Urothelium cell line (cell line): ENCODE measurements at regions not wholly inside any gene's neighbourhood (a gene's known extent, or its start where the extent isn't known, plus 50 kb on each side); places are given as distances from the start of the nearest gene placed in this dataset.

Experiments used
- DNase-seq: peaks from one replicate; pipeline ENCODE4 v3.0.0; 2011; ENCODE audit warnings: low spot score, mixed read lengths
- FAIRE-seq: peaks from 2 replicates; lab custom pipeline; 2011; peaks lifted over from hg19 to GRCh38; lab: Jason Lieb, UNC

- no peak for FAIRE-seq
- DNase-seq, result no peak
Measured at GRCh38 chr4:111537165-111537564, 608.1 kb upstream of the FAM241A start.

DNA sequence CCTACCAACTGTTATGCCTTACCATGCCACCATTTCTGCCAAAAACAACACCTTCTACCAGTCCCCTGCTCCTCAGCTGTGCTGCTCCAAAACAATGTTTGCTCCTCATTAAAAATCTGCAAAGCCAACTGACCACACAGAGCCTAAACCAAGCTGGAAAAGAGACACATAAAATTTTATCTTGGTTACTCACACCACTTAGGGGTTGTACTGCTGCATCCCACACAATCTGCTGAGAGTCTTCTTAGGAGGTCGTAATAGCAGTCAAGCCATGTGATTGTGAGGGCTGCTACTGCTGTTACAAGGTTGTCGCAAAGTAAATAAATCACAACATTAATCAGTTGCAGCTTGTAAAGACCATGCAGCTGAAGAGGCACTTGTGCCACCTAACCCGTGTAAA is 607.4 kb upstream of the FAM241A start:
- peak; percentile 27 for FAIRE-seq

GRCh38 chr4:111540671-111541070 is 604.6 kb upstream of the FAM241A start:
- DNase-seq (no peak), FAIRE-seq (no peak)

More for the DNA sequence above, 607.4 kb upstream of the FAM241A start:
- no peak for DNase-seq

GRCh38 chr4:111542056-111542455 is 603.2 kb upstream of the FAM241A start:
- no peak for FAIRE-seq
- no peak for DNase-seq

GRCh38 chr4:111546881-111547280 is 598.4 kb upstream of the FAM241A start:
- DNase-seq (no peak), FAIRE-seq (no peak)

GRCh38 chr4:111556141-111556781 is 589.0 kb upstream of the FAM241A start:
- FAIRE-seq (no peak), DNase-seq (no peak)

- FAIRE-seq (no peak), DNase-seq (no peak)
Measured at GRCh38 chr4:111556851-111557250, 588.4 kb upstream of the FAM241A start.

DNA sequence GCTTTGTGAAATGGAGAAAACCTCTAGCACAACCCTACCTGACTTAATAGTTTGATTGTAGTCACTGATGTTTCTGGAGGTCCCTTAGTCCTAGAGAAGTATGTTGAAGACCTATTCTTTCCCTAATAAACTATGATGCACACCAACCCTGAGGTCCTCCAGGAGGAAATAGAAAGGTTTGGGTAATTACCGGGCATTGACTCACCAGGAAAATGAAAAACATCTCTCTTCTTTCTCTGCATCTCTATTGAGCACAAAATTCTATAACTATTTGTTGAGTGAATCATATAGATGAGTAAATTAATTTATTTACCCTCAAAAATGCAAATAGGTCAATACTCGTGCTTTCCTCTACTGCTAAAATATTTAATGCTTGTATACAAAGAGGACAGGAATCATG is 582.4 kb upstream of the FAM241A start:
- DNase-seq, result no peak
- no peak for FAIRE-seq

DNA sequence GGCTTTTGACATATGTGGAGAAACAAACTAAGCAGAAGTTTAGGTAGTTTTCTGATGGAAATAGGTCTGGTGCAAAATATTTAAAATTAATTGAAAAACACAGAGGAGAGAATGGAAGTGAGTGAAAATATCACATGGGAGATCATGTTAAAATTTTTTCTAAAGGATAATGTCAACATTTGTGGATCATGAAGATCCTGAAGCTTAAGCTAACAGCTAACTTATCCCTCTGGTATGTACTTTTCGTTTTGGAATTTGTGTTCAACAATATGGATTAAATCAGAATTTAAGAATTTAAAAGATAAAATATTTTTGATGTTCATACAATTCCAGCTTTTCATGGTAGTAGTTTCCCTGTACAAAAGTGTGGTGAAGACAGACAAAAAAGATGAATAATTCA is 572.8 kb upstream of the FAM241A start:
- FAIRE-seq (no peak), DNase-seq (no peak)

GRCh38 chr4:111573386-111573785 is 571.9 kb upstream of the FAM241A start:
- FAIRE-seq, result no peak
- DNase-seq, result no peak

DNA sequence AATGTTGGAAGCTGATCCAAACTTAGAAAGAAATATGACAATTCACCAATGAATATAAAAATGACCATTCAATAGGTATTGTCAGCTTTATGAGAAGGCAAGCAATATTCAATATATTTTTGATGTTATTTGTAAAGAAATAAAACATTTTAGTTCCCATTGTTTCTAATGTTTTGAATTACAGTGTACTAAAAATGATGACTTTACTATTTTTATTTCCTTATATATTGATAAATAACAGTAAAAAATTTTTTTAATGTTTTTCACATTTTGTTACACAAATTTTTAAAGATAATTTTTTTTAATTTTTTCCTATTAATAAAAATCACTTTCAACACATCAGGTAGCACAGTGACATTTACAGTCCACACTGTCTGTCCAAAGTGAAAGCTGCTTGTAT is 565.5 kb upstream of the FAM241A start:
- FAIRE-seq, result no peak
- DNase-seq, result no peak

GRCh38 chr4:111595456-111595855 is 549.8 kb upstream of the FAM241A start:
- DNase-seq, result no peak
- FAIRE-seq, result no peak

DNA sequence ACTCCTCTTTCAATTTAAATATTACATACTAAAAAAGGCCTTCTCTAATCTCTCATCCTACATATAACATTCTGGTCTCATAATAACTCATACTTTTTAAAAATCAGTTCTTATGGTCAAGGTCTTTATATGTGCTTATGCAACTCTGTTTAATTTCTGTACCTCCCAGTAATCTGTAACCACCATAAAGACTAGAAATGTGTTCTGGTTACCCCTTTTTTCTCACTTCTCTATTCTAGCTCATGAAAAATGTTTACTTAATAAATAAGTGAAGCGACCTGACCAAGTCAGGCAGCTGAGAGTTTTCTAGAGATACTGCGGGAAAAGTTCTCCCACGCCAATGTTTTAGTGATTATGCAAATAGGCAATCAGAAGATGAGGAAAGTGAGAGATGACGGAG is 548.8 kb upstream of the FAM241A start:
- no peak for FAIRE-seq

DNA sequence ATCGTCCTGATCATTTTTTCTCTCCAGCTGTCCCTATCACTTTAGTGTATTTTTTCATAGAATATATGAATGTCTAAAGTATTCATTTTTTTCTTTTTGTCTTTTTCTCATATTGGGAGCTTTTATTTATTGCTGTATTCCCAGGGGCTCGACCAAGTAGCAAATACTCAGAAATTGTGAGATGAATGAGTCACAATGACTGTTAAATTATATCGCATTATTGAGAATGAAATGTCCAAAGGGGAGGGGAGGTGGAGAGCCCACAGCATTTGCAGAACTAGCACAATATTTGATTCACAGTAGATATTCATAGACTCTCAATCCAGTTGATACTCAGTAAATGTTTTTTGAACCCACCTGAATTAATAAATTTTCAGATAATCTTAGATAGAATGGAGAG is 543.6 kb upstream of the FAM241A start:
- no peak for DNase-seq
- FAIRE-seq, result no peak

More for the DNA sequence above, 548.8 kb upstream of the FAM241A start:
- no peak for DNase-seq

GRCh38 chr4:111602848-111603247 is 542.4 kb upstream of the FAM241A start:
- no peak for DNase-seq
- FAIRE-seq, result no peak

- FAIRE-seq (no peak), DNase-seq (no peak)
Measured at GRCh38 chr4:111605111-111605510, 540.1 kb upstream of the FAM241A start.

- DNase-seq, result no peak
- FAIRE-seq, result no peak
Measured at GRCh38 chr4:111610681-111611080, 534.6 kb upstream of the FAM241A start.

DNA sequence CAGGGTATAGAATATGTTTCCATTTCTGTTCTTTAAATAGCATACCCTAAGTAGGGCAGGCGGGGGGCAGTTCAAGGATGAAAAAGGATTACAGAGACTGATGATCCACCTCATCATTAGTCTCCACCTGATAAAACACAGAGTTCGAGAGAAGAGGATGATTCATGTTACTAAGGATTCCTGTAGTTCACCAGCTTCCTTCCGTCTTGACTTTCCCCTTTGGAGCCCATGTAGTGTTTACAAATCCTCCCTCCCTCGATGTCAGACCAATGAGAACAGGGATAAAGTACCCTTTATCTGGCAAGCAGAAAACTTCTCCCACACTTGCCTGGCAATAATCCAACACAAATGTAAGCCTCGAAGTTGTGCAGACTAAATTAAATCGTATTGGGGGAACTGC is 526.3 kb upstream of the FAM241A start:
- no peak for FAIRE-seq

DNA sequence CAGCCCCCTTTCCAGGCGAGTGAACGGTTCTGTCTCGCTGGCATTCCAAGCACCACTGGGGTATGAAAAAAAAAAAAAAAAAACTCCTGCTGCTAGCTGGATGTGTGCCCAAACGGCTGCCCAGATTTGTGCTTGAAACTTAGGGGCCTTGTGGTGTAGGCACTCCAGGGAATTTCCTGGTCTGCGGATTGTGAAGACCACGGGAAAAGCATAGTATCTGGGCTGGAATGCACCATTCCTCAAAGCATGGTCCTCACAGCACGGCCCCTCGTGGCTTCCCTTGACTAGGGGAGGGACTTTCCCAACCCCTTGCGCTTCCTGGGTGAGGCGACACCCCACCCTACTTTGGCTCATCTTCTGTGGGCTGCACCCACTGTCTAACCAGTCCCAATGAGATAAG is 516.8 kb upstream of the FAM241A start:
- FAIRE-seq (no peak), DNase-seq (no peak)

More for the DNA sequence above, 526.3 kb upstream of the FAM241A start:
- no peak for DNase-seq

GRCh38 chr4:111630705-111631104 is 514.5 kb upstream of the FAM241A start:
- no peak for DNase-seq
- no peak for FAIRE-seq

GRCh38 chr4:111631215-111631999 is 513.8 kb upstream of the FAM241A start:
- FAIRE-seq (no peak), DNase-seq (no peak)

GRCh38 chr4:111632641-111633151 is 512.6 kb upstream of the FAM241A start:
- DNase-seq (no peak), FAIRE-seq (no peak)
